ENCODE measurements at regions not wholly inside any gene's neighbourhood (a gene's known extent, or its start where the extent isn't known, plus 50 kb on each side); places are given as distances from the start of the nearest gene placed in this dataset.

GRCh38 chr12:47577206-47577989 lies 128.4 kb downstream of the RPAP3 start:
- DNase-seq (ENCODE audit: low spot score) (no peak), ATAC-seq (no peak)
- no peaks in the 10 kb centered on the region for H3K4me1 ChIP-seq (ENCODE audit: insufficient read depth)
- Mint-ChIP-seq H3K27ac (no peak overlapping the region), H3K36me3 (ENCODE audit: low read depth) (no peaks in the 10 kb centered on the region), H3K27me3 (ENCODE audit: insufficient read depth, low read depth, poor library complexity) (no peaks in the 10 kb centered on the region), H3K4me3 (no peak overlapping the region), H3K4me1 (peaks cover 5% of the 10 kb centered on the region; the same call in 1 of the 3 replicates), H3K9me3 (no peaks in the 10 kb centered on the region)
- no peaks in the 10 kb centered on the region for H3K27me3 ChIP-seq (ENCODE audit: insufficient read depth)
- TF ChIP-seq NANOG (IDR thresholded peaks at IDR 0.05; ENCODE audit: borderline replicate concordance) (no peak), JUNB (IDR thresholded peaks at IDR 0.05; ENCODE audit: unreplicated experiment) (no peak), STAT1 (IDR thresholded peaks at IDR 0.05; ENCODE audit: unreplicated experiment) (no peak), CREB1 (CRISPR knock-in tag; IDR thresholded peaks at IDR 0.05; ENCODE audit: low read depth) (no peak), ZNF114 (CRISPR knock-in tag; IDR thresholded peaks at IDR 0.05) (no peak), CTCF (conservative IDR thresholded peaks at IDR 0.05; ENCODE audit: low read depth in 2 of 2) (no peak), ETS1 (IDR thresholded peaks at IDR 0.05) (no peak), ZNF331 (CRISPR knock-in tag; IDR thresholded peaks at IDR 0.05; ENCODE audit: low read depth) (no peak), EZH2 (IDR thresholded peaks at IDR 0.05; ENCODE audit: low read depth, unreplicated experiment) (no peak)
- peaks cover 4% of the 10 kb centered on the region; the same call in 1 of the 2 replicates for H3K9me2 ChIP-seq (ENCODE audit: insufficient read depth)
- no peaks in the 10 kb centered on the region for H3K36me3 ChIP-seq (ENCODE audit: insufficient read depth)
- no peaks in the 10 kb centered on the region for H3F3A ChIP-seq (replicated peaks; ENCODE audit: low read depth)
- no peak overlapping the region for H3K27ac ChIP-seq (ENCODE audit: low read depth)
- H3K4me3 ChIP-seq, result no peak overlapping the region
- H4K20me1 ChIP-seq (replicated peaks; ENCODE audit: insufficient read depth), result no peaks in the 10 kb centered on the region
- H3K4me2 ChIP-seq, result no peak overlapping the region
- no peaks in the 10 kb centered on the region for H3K79me2 ChIP-seq (replicated peaks; ENCODE audit: insufficient read depth)
- H2AFZ ChIP-seq, result no peak overlapping the region

GRCh38 chr12:47576289-47576945 lies 129.4 kb downstream of the RPAP3 start:
- H3K79me2 ChIP-seq (replicated peaks; ENCODE audit: insufficient read depth), result no peaks in the 10 kb centered on the region
- Mint-ChIP-seq H3K27ac (no peak overlapping the region), H3K36me3 (ENCODE audit: low read depth) (no peaks in the 10 kb centered on the region), H3K27me3 (ENCODE audit: insufficient read depth, low read depth, poor library complexity) (no peaks in the 10 kb centered on the region), H3K4me3 (no peak overlapping the region), H3K4me1 (peaks cover 5% of the 10 kb centered on the region; the same call in 1 of the 3 replicates), H3K9me3 (no peaks in the 10 kb centered on the region)
- H3K4me1 ChIP-seq (ENCODE audit: insufficient read depth), result no peaks in the 10 kb centered on the region
- peak; percentile 83 for ATAC-seq
- no peaks in the 10 kb centered on the region for H3K27me3 ChIP-seq (ENCODE audit: insufficient read depth)
- no peak overlapping the region for H3K4me3 ChIP-seq
- no peak overlapping the region for H3K27ac ChIP-seq (ENCODE audit: low read depth)
- H4K20me1 ChIP-seq (replicated peaks; ENCODE audit: insufficient read depth), result no peaks in the 10 kb centered on the region
- H3F3A ChIP-seq (replicated peaks; ENCODE audit: low read depth), result no peaks in the 10 kb centered on the region
- H3K9me2 ChIP-seq (ENCODE audit: insufficient read depth), result no peaks in the 10 kb centered on the region; the same call in 1 of the 2 replicates
- H3K36me3 ChIP-seq (ENCODE audit: insufficient read depth), result no peaks in the 10 kb centered on the region
- DNase-seq (ENCODE audit: low spot score), result peak; percentile 76
- H3K4me2 ChIP-seq, result no peak overlapping the region
- no peak overlapping the region for H2AFZ ChIP-seq
- TF ChIP-seq EZH2phosphoT487 (IDR thresholded peaks at IDR 0.05; ENCODE audit: unreplicated experiment), result no peak
- no peak for TF ChIP-seq ZNF462 (CRISPR knock-in tag; IDR thresholded peaks at IDR 0.05)
- no peak for TF ChIP-seq JUNB (IDR thresholded peaks at IDR 0.05; ENCODE audit: unreplicated experiment)

Data from GM23338 (cell line).